Gastrocnemius medialis (tissue), 4 donors: ENCODE measurements at regions not wholly inside any gene's neighbourhood (a gene's known extent, or its start where the extent isn't known, plus 50 kb on each side); places are given as distances from the start of the nearest gene placed in this dataset.

ENCODE experiments used
- POLR2A ChIP-seq, 2 donors: fragments of 450-650 bp; IDR thresholded peaks; one replicate each; pipeline ENCODE4 v1.6.1; 2017; ENCODE audit warnings: antibody characterized with exemption in 2 of 2, mild to moderate bottlenecking in 2 of 2, moderate library complexity in 2 of 2
- TF ChIP-seq, protein P1 (sequence below), 5 experiments: fragments of 450-650 bp in 3 of 5; fragments of 200-600 bp in 2 of 5; sonication (generic) in 2 of 5; IDR thresholded peaks in 4 of 5; conservative IDR thresholded peaks in 1 of 5; 1 replicate in 4 of 5; 2 replicates in 1 of 5; pipeline ENCODE4 v1.5.1; 2016 to 2019; ENCODE audit warnings: antibody characterized with exemption in 5 of 5, mild to moderate bottlenecking in 3 of 5, moderate library complexity in 3 of 5

DNA sequence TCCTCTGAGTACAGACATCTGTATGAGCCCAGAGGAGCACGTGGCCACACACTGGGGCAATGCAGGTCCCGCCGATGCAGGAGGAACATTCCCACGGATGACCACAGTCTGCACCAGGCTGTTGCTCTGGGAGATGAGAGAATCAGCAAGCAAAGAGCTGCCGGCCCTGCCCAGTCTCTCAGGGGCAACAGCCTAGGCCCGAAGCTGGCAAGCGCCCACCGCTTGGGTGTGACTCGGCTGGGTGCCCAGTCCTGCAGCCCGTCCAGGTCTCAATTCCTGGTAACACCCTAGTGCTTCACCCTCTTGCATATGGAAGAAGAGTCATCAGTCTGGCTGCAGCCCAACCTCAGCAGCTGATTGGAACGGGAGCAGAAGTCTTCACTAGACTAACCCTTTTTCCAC, 153.7 kb upstream of the HES1 start:
- TF ChIP-seq, protein P1, sequence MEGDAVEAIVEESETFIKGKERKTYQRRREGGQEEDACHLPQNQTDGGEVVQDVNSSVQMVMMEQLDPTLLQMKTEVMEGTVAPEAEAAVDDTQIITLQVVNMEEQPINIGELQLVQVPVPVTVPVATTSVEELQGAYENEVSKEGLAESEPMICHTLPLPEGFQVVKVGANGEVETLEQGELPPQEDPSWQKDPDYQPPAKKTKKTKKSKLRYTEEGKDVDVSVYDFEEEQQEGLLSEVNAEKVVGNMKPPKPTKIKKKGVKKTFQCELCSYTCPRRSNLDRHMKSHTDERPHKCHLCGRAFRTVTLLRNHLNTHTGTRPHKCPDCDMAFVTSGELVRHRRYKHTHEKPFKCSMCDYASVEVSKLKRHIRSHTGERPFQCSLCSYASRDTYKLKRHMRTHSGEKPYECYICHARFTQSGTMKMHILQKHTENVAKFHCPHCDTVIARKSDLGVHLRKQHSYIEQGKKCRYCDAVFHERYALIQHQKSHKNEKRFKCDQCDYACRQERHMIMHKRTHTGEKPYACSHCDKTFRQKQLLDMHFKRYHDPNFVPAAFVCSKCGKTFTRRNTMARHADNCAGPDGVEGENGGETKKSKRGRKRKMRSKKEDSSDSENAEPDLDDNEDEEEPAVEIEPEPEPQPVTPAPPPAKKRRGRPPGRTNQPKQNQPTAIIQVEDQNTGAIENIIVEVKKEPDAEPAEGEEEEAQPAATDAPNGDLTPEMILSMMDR (IDR thresholded peaks at IDR 0.05 in 4 of 5, conservative IDR thresholded peaks at IDR 0.05 in 1 of 5) = no peak
- no peak for TF ChIP-seq POLR2A (IDR thresholded peaks at IDR 0.05)
